ENCODE measurements at regions not wholly inside any gene's neighbourhood (a gene's known extent, or its start where the extent isn't known, plus 50 kb on each side); places are given as distances from the start of the nearest gene placed in this dataset.
"Not testable (repeated sequence)": the region's sequence is repeated elsewhere in the genome, so short reads cannot be mapped to it uniquely, and the experiment has no call there.

DNA sequence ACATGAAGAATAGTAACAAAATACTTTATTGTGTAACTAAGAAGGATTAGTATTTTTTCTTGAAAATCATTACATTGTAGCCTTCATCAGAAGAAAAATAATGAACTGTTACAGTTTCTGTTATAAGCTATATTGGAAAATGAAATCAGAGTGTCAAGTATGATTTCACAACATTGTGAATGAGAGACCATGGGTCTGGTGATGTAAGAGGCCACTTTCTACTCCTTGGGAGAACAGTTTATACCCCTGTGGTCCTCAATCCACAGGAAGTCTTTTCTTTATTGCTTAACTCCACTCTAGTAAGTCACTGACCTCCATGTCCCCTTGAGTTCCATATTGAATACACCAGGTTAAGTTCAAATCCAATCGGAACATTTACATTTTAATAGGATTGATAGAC lies 218.7 kb upstream of the FERMT1 start:
- no CpG with 5 or more reads among the region's 1 CpG for WGBS (ENCODE audit: insufficient coverage, insufficient read length)
- H3K9me3 ChIP-seq (ENCODE audit: control insufficient read depth, insufficient read depth, low read length) = no peaks in the 10 kb centered on the region

DNA sequence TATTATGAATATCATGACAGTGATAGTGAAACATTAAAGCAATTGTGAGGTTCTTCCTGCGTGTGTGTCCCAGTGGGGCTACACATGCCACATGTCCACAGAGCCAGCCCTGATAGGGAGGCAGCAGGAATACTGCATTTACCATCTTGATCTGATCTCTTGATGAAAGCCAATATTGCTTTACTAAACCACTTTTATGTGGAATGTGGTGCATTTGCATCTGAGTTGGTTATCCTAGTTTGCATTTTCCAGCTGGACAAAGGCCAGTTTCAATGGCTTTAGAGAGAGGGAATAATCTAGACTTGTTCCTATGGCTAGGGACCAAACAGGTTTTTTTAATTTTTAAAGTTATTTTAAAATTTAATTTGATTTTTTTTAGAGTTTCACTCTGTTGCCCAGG lies 216.3 kb upstream of the FERMT1 start:
- H3K4me3 ChIP-seq (ENCODE audit: low read length) = no peak overlapping the region
- no peak overlapping the region for H3K27ac ChIP-seq (ENCODE audit: low read length)
- no peaks in the 10 kb centered on the region for H3K9me3 ChIP-seq (ENCODE audit: control insufficient read depth, insufficient read depth, low read length)
- H3K27me3 ChIP-seq (ENCODE audit: control insufficient read depth, insufficient read depth, low read length) = no peaks in the 10 kb centered on the region
- no peak for DNase-seq (ENCODE audit: low read depth, low spot score)
- no peaks in the 10 kb centered on the region for H3K4me1 ChIP-seq (ENCODE audit: control insufficient read depth, insufficient read depth, low read length)
- no peaks in the 10 kb centered on the region for H3K36me3 ChIP-seq (ENCODE audit: control insufficient read depth, insufficient read depth, low read length)
- WGBS (ENCODE audit: insufficient coverage, insufficient read length) = no CpG with 5 or more reads among the region's 1 CpG

More for the DNA sequence above, 218.7 kb upstream of the FERMT1 start:
- Histone ChIP-seq H3K27ac (ENCODE audit: low read length) (no peak overlapping the region), H3K27me3 (ENCODE audit: control insufficient read depth, insufficient read depth, low read length) (no peaks in the 10 kb centered on the region), H3K36me3 (ENCODE audit: control insufficient read depth, insufficient read depth, low read length) (no peaks in the 10 kb centered on the region), H3K4me1 (ENCODE audit: control insufficient read depth, insufficient read depth, low read length) (no peaks in the 10 kb centered on the region), H3K4me3 (ENCODE audit: low read length) (no peak overlapping the region)
- DNase-seq (ENCODE audit: low read depth, low spot score) = no peak

DNA sequence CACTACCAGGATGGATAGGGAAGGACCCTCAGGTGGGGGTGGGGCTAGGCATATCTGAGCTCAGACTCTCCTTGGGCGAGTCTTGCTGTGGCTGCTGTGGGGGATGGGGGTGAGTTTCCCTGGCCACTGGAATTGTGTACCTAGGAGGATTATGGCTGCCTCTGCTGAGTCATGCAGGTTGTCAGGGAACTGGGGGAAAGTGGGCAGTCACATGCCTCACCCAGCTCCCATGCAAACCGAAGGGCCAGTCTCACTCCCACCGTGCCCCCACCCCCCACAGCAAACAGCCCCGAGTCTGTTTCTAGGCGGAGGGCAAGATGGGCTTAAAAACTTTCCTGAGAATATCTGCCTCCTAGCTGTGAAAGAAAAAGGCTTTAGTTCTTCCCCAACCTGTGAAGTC lies 210.3 kb upstream of the FERMT1 start:
- Histone ChIP-seq H3K4me3 (ENCODE audit: low read length) (no peak overlapping the region), H3K4me1 (ENCODE audit: control insufficient read depth, insufficient read depth, low read length) (no peaks in the 10 kb centered on the region), H3K27ac (ENCODE audit: low read length) (no peak overlapping the region), H3K9me3 (ENCODE audit: control insufficient read depth, insufficient read depth, low read length) (no peaks in the 10 kb centered on the region), H3K36me3 (ENCODE audit: control insufficient read depth, insufficient read depth, low read length) (no peaks in the 10 kb centered on the region), H3K27me3 (ENCODE audit: control insufficient read depth, insufficient read depth, low read length) (no peaks in the 10 kb centered on the region)
- WGBS (ENCODE audit: insufficient coverage, insufficient read length) = no CpG with 5 or more reads among the region's 5 CpGs
- no peak for DNase-seq (ENCODE audit: low read depth, low spot score)

DNA sequence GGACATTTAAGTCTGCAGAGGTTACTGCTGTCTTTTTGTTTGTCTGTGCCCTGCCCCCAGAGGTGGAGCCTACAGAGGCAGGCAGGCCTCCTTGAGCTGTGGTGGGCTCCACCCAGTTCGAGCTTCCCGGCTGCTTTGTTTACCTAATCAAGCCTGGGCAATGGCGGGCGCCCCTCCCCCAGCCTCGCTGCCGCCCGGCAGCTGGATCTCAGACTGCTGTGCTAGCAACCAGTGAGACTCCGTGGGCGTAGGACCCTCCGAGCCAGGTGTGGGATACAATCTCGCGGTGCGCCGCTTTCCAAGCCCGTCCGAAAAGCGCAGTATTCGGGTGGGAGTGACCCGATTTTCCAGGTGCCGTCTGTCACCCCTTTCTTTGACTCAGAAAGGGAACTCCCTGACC lies 198.4 kb upstream of the FERMT1 start:
- not testable (repeated sequence) for DNase-seq (ENCODE audit: low read depth, low spot score); H3K9me3 ChIP-seq (ENCODE audit: control insufficient read depth, insufficient read depth, low read length); H3K36me3 ChIP-seq (ENCODE audit: control insufficient read depth, insufficient read depth, low read length); H3K4me3 ChIP-seq (ENCODE audit: low read length); H3K27ac ChIP-seq (ENCODE audit: low read length); H3K4me1 ChIP-seq (ENCODE audit: control insufficient read depth, insufficient read depth, low read length); H3K27me3 ChIP-seq (ENCODE audit: control insufficient read depth, insufficient read depth, low read length)
- WGBS (ENCODE audit: insufficient coverage, insufficient read length) = no CpG with 5 or more reads among the region's 20 CpGs

DNA sequence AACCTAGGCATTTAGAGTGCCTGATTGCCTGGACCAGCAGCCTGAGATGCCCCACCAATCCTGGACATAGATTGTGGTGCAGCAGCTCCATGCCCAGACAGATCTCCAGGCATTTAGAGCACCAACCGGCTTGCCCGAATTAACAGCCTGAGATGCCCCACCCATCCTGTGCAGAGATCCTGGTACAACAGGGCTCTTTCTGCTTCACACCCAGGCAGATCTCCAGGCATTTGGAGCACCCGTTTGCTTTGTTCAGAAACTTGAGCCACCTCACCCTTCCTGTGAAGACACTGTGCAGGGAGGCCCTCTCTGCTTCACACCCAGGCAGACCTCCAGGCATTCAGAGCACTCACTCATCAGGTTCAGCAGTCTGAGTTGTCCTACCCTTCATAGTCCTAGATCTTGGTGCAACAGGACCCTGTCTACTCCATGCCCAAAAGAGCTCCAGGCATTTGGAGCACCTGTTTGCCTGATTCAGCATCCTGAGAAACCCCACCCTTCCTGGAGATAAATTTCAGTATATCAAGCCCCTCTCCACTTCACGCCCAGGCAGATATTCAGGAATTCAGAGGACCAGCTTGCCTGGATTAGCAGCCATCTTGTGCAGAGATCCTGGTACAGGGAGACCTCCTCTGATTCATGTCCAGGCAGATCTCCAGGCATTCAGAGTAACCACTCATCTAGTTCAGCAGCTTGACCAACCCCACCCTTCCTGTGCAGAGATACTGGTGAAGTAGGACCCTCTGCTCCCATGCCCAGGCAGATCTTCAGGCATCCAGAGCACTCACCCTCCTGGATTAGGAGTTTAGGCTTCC lies 189.2 kb upstream of the FERMT1 start:
- H3K4me3 ChIP-seq (ENCODE audit: low read length) = no peak overlapping the region

GRCh38 chr20:6311097-6311496 lies 188.3 kb upstream of the FERMT1 start:
- Histone ChIP-seq H3K27me3 (ENCODE audit: control insufficient read depth, insufficient read depth, low read length) (no peaks in the 10 kb centered on the region), H3K4me3 (ENCODE audit: low read length) (no peak overlapping the region), H3K4me1 (ENCODE audit: control insufficient read depth, insufficient read depth, low read length) (no peaks in the 10 kb centered on the region), H3K27ac (ENCODE audit: low read length) (no peak overlapping the region), H3K9me3 (ENCODE audit: control insufficient read depth, insufficient read depth, low read length) (no peaks in the 10 kb centered on the region), H3K36me3 (ENCODE audit: control insufficient read depth, insufficient read depth, low read length) (no peaks in the 10 kb centered on the region)
- no peak for DNase-seq (ENCODE audit: low read depth, low spot score)
- no CpG with 5 or more reads among the region's 1 CpG for WGBS (ENCODE audit: insufficient coverage, insufficient read length)

More for the DNA sequence above, 189.2 kb upstream of the FERMT1 start:
- no CpG with 5 or more reads among the region's 4 CpGs for WGBS (ENCODE audit: insufficient coverage, insufficient read length)
- no peaks in the 10 kb centered on the region for H3K36me3 ChIP-seq (ENCODE audit: control insufficient read depth, insufficient read depth, low read length)
- DNase-seq (ENCODE audit: low read depth, low spot score) = no peak
- H3K27ac ChIP-seq (ENCODE audit: low read length) = no peak overlapping the region
- H3K4me1 ChIP-seq (ENCODE audit: control insufficient read depth, insufficient read depth, low read length) = no peaks in the 10 kb centered on the region
- H3K27me3 ChIP-seq (ENCODE audit: control insufficient read depth, insufficient read depth, low read length) = no peaks in the 10 kb centered on the region
- H3K9me3 ChIP-seq (ENCODE audit: control insufficient read depth, insufficient read depth, low read length) = no peaks in the 10 kb centered on the region

- no peak for DNase-seq (ENCODE audit: low read depth, low spot score)
- Histone ChIP-seq H3K4me1 (ENCODE audit: control insufficient read depth, insufficient read depth, low read length) (no peaks in the 10 kb centered on the region), H3K27ac (ENCODE audit: low read length) (no peak overlapping the region), H3K36me3 (ENCODE audit: control insufficient read depth, insufficient read depth, low read length) (no peaks in the 10 kb centered on the region), H3K27me3 (ENCODE audit: control insufficient read depth, insufficient read depth, low read length) (no peaks in the 10 kb centered on the region), H3K9me3 (ENCODE audit: control insufficient read depth, insufficient read depth, low read length) (no peaks in the 10 kb centered on the region), H3K4me3 (ENCODE audit: low read length) (no peak overlapping the region)
Measured at GRCh38 chr20:6305536-6305935, 182.7 kb upstream of the FERMT1 start.

DNA sequence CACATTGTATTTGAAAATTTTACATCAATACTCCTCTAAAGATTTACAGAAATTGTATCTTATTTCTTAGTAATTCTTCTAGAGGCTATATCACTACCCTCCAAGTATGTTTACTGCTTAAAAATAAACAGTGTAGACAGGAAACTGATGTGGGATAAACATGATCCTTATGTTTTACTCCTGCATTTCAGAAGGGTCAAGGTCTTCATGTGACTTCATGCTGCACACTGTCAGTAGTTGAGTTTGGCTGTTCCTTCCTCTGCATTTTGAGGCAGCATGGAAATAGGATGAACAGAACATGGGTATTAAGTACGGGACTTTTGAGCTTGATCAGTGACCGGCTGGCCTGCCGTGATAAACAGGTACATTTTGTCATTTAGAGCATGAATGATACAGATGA lies 179.2 kb upstream of the FERMT1 start:
- Histone ChIP-seq H3K9me3 (ENCODE audit: control insufficient read depth, insufficient read depth, low read length) (no peaks in the 10 kb centered on the region), H3K4me1 (ENCODE audit: control insufficient read depth, insufficient read depth, low read length) (no peaks in the 10 kb centered on the region), H3K27me3 (ENCODE audit: control insufficient read depth, insufficient read depth, low read length) (no peaks in the 10 kb centered on the region), H3K36me3 (ENCODE audit: control insufficient read depth, insufficient read depth, low read length) (no peaks in the 10 kb centered on the region), H3K27ac (ENCODE audit: low read length) (no peak overlapping the region), H3K4me3 (ENCODE audit: low read length) (no peak overlapping the region)
- no peak for DNase-seq (ENCODE audit: low read depth, low spot score)
- no CpG with 5 or more reads among the region's 3 CpGs for WGBS (ENCODE audit: insufficient coverage, insufficient read length)

- no peak overlapping the region for H3K4me3 ChIP-seq (ENCODE audit: low read length)
- H3K4me1 ChIP-seq (ENCODE audit: control insufficient read depth, insufficient read depth, low read length) = no peaks in the 10 kb centered on the region
- no peaks in the 10 kb centered on the region for H3K27me3 ChIP-seq (ENCODE audit: control insufficient read depth, insufficient read depth, low read length)
- H3K27ac ChIP-seq (ENCODE audit: low read length) = no peak overlapping the region
- no peaks in the 10 kb centered on the region for H3K9me3 ChIP-seq (ENCODE audit: control insufficient read depth, insufficient read depth, low read length)
- WGBS (ENCODE audit: insufficient coverage, insufficient read length) = no CpG with 5 or more reads among the region's 2 CpGs
- no peak for DNase-seq (ENCODE audit: low read depth, low spot score)
- H3K36me3 ChIP-seq (ENCODE audit: control insufficient read depth, insufficient read depth, low read length) = no peaks in the 10 kb centered on the region
Measured at GRCh38 chr20:6299456-6299855, 176.6 kb upstream of the FERMT1 start.

DNA sequence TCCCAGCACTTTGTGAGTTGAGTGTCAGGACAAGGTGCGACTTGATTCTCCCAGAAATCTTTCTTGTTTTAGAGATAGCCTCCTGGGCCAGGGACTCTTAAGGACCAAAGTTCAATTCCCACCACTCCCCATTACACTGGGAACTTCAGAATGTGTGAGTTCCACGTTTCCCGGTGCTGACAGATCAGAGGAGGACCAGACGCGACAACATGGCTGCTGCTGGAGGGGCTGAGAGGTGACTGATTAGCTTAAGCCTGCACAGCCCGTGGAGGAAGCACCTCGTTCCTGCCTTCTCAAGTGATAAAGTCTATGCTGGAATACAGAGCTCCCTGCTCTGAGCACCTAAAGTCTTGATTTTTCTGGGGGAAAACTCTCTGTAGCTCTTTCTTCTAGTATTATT lies 175.2 kb upstream of the FERMT1 start:
- no peaks in the 10 kb centered on the region for H3K4me1 ChIP-seq (ENCODE audit: control insufficient read depth, insufficient read depth, low read length)
- no peak overlapping the region for H3K4me3 ChIP-seq (ENCODE audit: low read length)
- DNase-seq (ENCODE audit: low read depth, low spot score) = no peak
- no peak overlapping the region for H3K27ac ChIP-seq (ENCODE audit: low read length)
- H3K36me3 ChIP-seq (ENCODE audit: control insufficient read depth, insufficient read depth, low read length) = no peaks in the 10 kb centered on the region
- no peaks in the 10 kb centered on the region for H3K27me3 ChIP-seq (ENCODE audit: control insufficient read depth, insufficient read depth, low read length)
- WGBS (ENCODE audit: insufficient coverage, insufficient read length) = no CpG with 5 or more reads among the region's 7 CpGs
- no peaks in the 10 kb centered on the region for H3K9me3 ChIP-seq (ENCODE audit: control insufficient read depth, insufficient read depth, low read length)

DNA sequence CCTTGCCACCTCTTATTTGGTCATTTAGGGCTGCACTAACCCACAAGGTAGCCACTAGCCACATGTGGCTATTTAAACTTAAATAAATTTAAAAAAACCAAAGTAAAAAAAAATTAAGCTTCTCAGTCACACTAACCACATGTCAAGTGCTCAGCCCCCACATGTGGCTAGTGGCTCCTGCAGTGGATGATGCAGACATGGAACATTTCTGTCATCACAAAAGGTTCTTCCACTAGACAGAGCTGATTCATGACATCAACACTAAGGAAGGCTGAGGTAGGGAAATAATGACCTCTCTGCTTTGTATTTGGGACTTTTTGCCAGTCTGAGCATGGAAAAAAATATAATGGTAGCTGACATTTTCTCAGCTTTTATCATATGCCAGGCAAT lies 173.0 kb upstream of the FERMT1 start:
- no peak overlapping the region for H3K27ac ChIP-seq (ENCODE audit: low read length)
- DNase-seq (ENCODE audit: low read depth, low spot score) = no peak
- H3K36me3 ChIP-seq (ENCODE audit: control insufficient read depth, insufficient read depth, low read length) = no peaks in the 10 kb centered on the region
- no peaks in the 10 kb centered on the region for H3K4me1 ChIP-seq (ENCODE audit: control insufficient read depth, insufficient read depth, low read length)
- H3K9me3 ChIP-seq (ENCODE audit: control insufficient read depth, insufficient read depth, low read length) = no peaks in the 10 kb centered on the region
- H3K4me3 ChIP-seq (ENCODE audit: low read length) = no peak overlapping the region
- no peaks in the 10 kb centered on the region for H3K27me3 ChIP-seq (ENCODE audit: control insufficient read depth, insufficient read depth, low read length)
